K562 (cell line): ENCODE measurements at regions not wholly inside any gene's neighbourhood (a gene's known extent, or its start where the extent isn't known, plus 50 kb on each side); places are given as distances from the start of the nearest gene placed in this dataset.

Source experiments
- CTBP1 ChIP-seq: fragments of 450-650 bp; IDR thresholded peaks from 2 replicates; pipeline ENCODE4 v1.6.1; 2016; ENCODE audit warnings: borderline replicate concordance
- EGR1 ChIP-seq: fragments of 450-650 bp; conservative IDR thresholded peaks from 2 replicates; pipeline ENCODE4 v1.6.1; 2017; ENCODE audit warnings: mild to moderate bottlenecking
- SIRT6 ChIP-seq: IDR thresholded peaks from one replicate; pipeline ENCODE4 v1.6.1; 2012; ENCODE audit warnings: low read depth, mild to moderate bottlenecking, control low read depth, inconsistent platforms, low read length, moderate library complexity
- ZFX ChIP-seq: sonication (generic); formaldehyde crosslinking; IDR thresholded peaks from 2 replicates; pipeline ENCODE4 v1.8.0; 2022; ENCODE audit warnings: mild to moderate bottlenecking, missing genetic modification reagents, moderate library complexity

- TF ChIP-seq EGR1, result no peak
- TF ChIP-seq ZFX (CRISPR knock-in tag), result no peak
- TF ChIP-seq SIRT6, result no peak
- TF ChIP-seq CTBP1, result no peak
Observed at GRCh38 chr20:55211481-55211880, 736.1 kb downstream of the DOK5 start.
